ENCODE measurements at regions not wholly inside any gene's neighbourhood (a gene's known extent, or its start where the extent isn't known, plus 50 kb on each side); places are given as distances from the start of the nearest gene placed in this dataset.

DNA sequence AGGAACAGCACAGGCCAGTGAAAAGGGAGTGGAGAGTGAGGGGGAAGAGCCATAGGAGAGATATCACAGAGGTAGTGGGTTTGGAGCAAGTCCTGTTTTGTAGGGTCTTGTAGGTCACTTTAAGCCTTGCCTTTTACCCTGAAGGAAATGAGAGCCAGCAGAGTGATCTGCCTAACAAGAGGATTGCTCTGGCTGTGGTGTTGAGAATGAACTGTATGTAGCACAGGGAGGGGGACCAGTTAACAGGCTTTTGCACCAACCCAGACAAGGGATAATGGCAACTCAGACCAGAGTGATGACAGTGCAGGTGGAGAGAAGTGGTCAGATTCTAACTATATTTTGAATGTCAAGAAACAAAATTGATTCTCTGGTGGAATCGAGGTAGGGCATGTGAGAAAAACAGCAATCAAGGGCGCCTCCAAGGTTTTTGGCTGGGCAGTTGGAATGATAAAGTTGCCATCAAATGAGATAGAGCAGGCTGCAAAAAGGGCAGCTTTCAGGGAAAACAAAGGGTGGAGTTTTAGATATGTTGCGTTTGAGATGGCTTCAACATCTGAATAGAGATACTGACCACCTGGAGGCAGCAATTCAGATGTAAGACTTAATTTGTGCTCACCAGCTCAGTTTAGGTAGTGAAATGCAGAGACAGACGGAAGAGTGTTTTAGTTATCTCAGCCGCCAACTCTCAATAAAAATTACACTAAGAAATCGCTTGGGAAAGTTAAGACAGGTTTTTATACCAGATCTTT is 134.4 kb upstream of the BTBD3 start:
- DNase-seq (ENCODE audit: low spot score), result peak; percentile 47
- peaks cover 52% of the 10 kb centered on the region for H3K4me1 Mint-ChIP-seq
- TF ChIP-seq JUNB (IDR thresholded peaks at IDR 0.05; ENCODE audit: unreplicated experiment) (no peak), NANOG (IDR thresholded peaks at IDR 0.05; ENCODE audit: borderline replicate concordance) (0 out of 2 replicates have a peak, but pooled peaks have one; percentile 28), EZH2 (IDR thresholded peaks at IDR 0.05; ENCODE audit: low read depth, unreplicated experiment) (no peak), CREB1 (CRISPR knock-in tag; IDR thresholded peaks at IDR 0.05; ENCODE audit: low read depth) (no peak), ZNF114 (CRISPR knock-in tag; IDR thresholded peaks at IDR 0.05) (no peak)
- TF ChIP-seq, protein P1, sequence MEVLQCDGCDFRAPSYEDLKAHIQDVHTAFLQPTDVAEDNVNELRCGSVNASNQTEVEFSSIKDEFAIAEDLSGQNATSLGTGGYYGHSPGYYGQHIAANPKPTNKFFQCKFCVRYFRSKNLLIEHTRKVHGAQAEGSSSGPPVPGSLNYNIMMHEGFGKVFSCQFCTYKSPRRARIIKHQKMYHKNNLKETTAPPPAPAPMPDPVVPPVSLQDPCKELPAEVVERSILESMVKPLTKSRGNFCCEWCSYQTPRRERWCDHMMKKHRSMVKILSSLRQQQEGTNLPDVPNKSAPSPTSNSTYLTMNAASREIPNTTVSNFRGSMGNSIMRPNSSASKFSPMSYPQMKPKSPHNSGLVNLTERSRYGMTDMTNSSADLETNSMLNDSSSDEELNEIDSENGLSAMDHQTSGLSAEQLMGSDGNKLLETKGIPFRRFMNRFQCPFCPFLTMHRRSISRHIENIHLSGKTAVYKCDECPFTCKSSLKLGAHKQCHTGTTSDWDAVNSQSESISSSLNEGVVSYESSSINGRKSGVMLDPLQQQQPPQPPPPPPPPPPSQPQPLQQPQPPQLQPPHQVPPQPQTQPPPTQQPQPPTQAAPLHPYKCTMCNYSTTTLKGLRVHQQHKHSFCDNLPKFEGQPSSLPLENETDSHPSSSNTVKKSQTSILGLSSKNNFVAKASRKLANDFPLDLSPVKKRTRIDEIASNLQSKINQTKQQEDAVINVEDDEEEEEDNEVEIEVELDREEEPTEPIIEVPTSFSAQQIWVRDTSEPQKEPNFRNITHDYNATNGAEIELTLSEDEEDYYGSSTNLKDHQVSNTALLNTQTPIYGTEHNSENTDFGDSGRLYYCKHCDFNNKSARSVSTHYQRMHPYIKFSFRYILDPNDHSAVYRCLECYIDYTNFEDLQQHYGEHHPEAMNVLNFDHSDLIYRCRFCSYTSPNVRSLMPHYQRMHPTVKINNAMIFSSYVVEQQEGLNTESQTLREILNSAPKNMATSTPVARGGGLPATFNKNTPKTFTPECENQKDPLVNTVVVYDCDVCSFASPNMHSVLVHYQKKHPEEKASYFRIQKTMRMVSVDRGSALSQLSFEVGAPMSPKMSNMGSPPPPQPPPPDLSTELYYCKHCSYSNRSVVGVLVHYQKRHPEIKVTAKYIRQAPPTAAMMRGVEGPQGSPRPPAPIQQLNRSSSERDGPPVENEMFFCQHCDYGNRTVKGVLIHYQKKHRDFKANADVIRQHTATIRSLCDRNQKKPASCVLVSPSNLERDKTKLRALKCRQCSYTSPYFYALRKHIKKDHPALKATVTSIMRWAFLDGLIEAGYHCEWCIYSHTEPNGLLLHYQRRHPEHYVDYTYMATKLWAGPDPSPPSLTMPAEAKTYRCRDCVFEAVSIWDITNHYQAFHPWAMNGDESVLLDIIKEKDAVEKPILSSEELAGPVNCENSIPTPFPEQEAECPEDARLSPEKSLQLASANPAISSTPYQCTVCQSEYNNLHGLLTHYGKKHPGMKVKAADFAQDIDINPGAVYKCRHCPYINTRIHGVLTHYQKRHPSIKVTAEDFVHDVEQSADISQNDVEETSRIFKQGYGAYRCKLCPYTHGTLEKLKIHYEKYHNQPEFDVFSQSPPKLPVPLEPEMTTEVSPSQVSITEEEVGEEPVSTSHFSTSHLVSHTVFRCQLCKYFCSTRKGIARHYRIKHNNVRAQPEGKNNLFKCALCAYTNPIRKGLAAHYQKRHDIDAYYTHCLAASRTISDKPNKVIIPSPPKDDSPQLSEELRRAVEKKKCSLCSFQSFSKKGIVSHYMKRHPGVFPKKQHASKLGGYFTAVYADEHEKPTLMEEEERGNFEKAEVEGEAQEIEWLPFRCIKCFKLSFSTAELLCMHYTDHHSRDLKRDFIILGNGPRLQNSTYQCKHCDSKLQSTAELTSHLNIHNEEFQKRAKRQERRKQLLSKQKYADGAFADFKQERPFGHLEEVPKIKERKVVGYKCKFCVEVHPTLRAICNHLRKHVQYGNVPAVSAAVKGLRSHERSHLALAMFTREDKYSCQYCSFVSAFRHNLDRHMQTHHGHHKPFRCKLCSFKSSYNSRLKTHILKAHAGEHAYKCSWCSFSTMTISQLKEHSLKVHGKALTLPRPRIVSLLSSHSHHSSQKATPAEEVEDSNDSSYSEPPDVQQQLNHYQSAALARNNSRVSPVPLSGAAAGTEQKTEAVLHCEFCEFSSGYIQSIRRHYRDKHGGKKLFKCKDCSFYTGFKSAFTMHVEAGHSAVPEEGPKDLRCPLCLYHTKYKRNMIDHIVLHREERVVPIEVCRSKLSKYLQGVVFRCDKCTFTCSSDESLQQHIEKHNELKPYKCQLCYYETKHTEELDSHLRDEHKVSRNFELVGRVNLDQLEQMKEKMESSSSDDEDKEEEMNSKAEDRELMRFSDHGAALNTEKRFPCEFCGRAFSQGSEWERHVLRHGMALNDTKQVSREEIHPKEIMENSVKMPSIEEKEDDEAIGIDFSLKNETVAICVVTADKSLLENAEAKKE (CRISPR knock-in tag; IDR thresholded peaks at IDR 0.05), result 0 out of 2 replicates have a peak, but pooled peaks have one; percentile 13
- TF ChIP-seq, protein P2, sequence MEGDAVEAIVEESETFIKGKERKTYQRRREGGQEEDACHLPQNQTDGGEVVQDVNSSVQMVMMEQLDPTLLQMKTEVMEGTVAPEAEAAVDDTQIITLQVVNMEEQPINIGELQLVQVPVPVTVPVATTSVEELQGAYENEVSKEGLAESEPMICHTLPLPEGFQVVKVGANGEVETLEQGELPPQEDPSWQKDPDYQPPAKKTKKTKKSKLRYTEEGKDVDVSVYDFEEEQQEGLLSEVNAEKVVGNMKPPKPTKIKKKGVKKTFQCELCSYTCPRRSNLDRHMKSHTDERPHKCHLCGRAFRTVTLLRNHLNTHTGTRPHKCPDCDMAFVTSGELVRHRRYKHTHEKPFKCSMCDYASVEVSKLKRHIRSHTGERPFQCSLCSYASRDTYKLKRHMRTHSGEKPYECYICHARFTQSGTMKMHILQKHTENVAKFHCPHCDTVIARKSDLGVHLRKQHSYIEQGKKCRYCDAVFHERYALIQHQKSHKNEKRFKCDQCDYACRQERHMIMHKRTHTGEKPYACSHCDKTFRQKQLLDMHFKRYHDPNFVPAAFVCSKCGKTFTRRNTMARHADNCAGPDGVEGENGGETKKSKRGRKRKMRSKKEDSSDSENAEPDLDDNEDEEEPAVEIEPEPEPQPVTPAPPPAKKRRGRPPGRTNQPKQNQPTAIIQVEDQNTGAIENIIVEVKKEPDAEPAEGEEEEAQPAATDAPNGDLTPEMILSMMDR (conservative IDR thresholded peaks at IDR 0.05; ENCODE audit: low read depth in 2 of 2), result no peak
- TF ChIP-seq, protein P3, sequence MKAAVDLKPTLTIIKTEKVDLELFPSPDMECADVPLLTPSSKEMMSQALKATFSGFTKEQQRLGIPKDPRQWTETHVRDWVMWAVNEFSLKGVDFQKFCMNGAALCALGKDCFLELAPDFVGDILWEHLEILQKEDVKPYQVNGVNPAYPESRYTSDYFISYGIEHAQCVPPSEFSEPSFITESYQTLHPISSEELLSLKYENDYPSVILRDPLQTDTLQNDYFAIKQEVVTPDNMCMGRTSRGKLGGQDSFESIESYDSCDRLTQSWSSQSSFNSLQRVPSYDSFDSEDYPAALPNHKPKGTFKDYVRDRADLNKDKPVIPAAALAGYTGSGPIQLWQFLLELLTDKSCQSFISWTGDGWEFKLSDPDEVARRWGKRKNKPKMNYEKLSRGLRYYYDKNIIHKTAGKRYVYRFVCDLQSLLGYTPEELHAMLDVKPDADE (IDR thresholded peaks at IDR 0.05), result 0 out of 2 replicates have a peak, but pooled peaks have one; percentile 16
- Histone ChIP-seq H3K36me3 (ENCODE audit: insufficient read depth) (no peaks in the 10 kb centered on the region), H3F3A (replicated peaks; ENCODE audit: low read depth) (no peaks in the 10 kb centered on the region), H3K4me2 (peak overlapping the region; percentile 59), H3K4me1 (ENCODE audit: insufficient read depth) (peaks cover 45% of the 10 kb centered on the region), H4K20me1 (replicated peaks; ENCODE audit: insufficient read depth) (no peaks in the 10 kb centered on the region), H3K4me3 (peak overlapping the region; percentile 11), H3K27ac (ENCODE audit: low read depth) (peak overlapping the region; percentile 30; the same call in 1 of the 2 replicates), H2AFZ (peak overlapping the region; percentile 28; the same call in 1 of the 2 replicates), H3K79me2 (replicated peaks; ENCODE audit: insufficient read depth) (no peaks in the 10 kb centered on the region), H3K27me3 (ENCODE audit: insufficient read depth) (no peaks in the 10 kb centered on the region), H3K9me2 (ENCODE audit: insufficient read depth) (peaks cover 5% of the 10 kb centered on the region; the same call in 1 of the 2 replicates)
- H3K36me3 Mint-ChIP-seq (ENCODE audit: low read depth), result no peaks in the 10 kb centered on the region
- ATAC-seq, result peak; percentile 93
- H3K4me3 Mint-ChIP-seq, result peak overlapping the region; percentile 30
- peaks cover 6% of the 10 kb centered on the region for H3K27me3 Mint-ChIP-seq (ENCODE audit: insufficient read depth, low read depth, poor library complexity)
- peak overlapping the region; percentile 65 for H3K27ac Mint-ChIP-seq
- H3K9me3 Mint-ChIP-seq, result no peaks in the 10 kb centered on the region

All from GM23338 (cell line).